KMS-11 (cell line): ENCODE measurements at regions not wholly inside any gene's neighbourhood (a gene's known extent, or its start where the extent isn't known, plus 50 kb on each side); places are given as distances from the start of the nearest gene placed in this dataset.

ENCODE experiments used
- H2AFZ ChIP-seq: fragments of 200-600 bp; sonication (generic); 2 replicates; pipeline ENCODE4 v1.6.1; 2016; ENCODE audit warnings: antibody characterized with exemption, mixed run types, low read depth
- H3K27ac ChIP-seq: fragments of 200-600 bp; sonication (generic); 2 replicates; pipeline ENCODE4 v1.6.1; 2016; ENCODE audit warnings: mild to moderate bottlenecking, mixed run types
- H3K27me3 ChIP-seq: fragments of 200-600 bp; sonication (generic); 2 replicates; pipeline ENCODE4 v1.6.1; 2017; ENCODE audit warnings: mild to moderate bottlenecking, low read depth, mixed run types, moderate library complexity; ENCODE audit not compliant: insufficient read depth
- H3K36me3 ChIP-seq: fragments of 200-600 bp; sonication (generic); 2 replicates; pipeline ENCODE4 v1.6.1; 2017; ENCODE audit warnings: mild to moderate bottlenecking, mixed run types; ENCODE audit not compliant: insufficient read depth
- H3K4me1 ChIP-seq: fragments of 200-600 bp; sonication (generic); 2 replicates; pipeline ENCODE4 v1.6.1; 2016; ENCODE audit warnings: mild to moderate bottlenecking, low read depth, mixed run types; ENCODE audit not compliant: poor library complexity, severe bottlenecking
- H3K4me2 ChIP-seq: fragments of 200-600 bp; sonication (generic); 2 replicates; pipeline ENCODE4 v1.7.0; 2016; ENCODE audit warnings: mild to moderate bottlenecking, mixed run types
- H3K4me3 ChIP-seq: fragments of 200-600 bp; sonication (generic); IDR thresholded peaks from 2 replicates; pipeline ENCODE4 v1.6.1; 2017; ENCODE audit warnings: low read depth, low read length, mixed read lengths; ENCODE audit not compliant: insufficient read depth
- H3K79me2 ChIP-seq: fragments of 200-600 bp; sonication (generic); 2 replicates; pipeline ENCODE4 v1.6.1; 2016; ENCODE audit warnings: low read depth, mixed run types; ENCODE audit not compliant: insufficient read depth
- H3K9ac ChIP-seq: fragments of 200-600 bp; sonication (generic); 2 replicates; pipeline ENCODE4 v1.6.1; 2016; ENCODE audit warnings: mild to moderate bottlenecking, mixed run types
- H4K20me1 ChIP-seq: fragments of 200-600 bp; sonication (generic); 2 replicates; pipeline ENCODE4 v1.6.1; 2016; ENCODE audit warnings: mild to moderate bottlenecking, mixed run types; ENCODE audit not compliant: insufficient read depth
- CTCF ChIP-seq: fragments of 200-600 bp; sonication (generic); conservative IDR thresholded peaks from 2 replicates; pipeline ENCODE4 v1.6.1; 2017; ENCODE audit warnings: low read depth, mild to moderate bottlenecking, antibody characterized with exemption, low read length, moderate library complexity, mixed read lengths

- H3K79me2 ChIP-seq, result no peaks in the 10 kb centered on the region
- H3K9ac ChIP-seq, result no peak overlapping the region
- no peak overlapping the region for H3K4me3 ChIP-seq
- H3K4me1 ChIP-seq, result no peaks in the 10 kb centered on the region
- no peak for TF ChIP-seq CTCF
- H3K4me2 ChIP-seq, result no peak overlapping the region
- no peaks in the 10 kb centered on the region for H3K27me3 ChIP-seq
- no peak overlapping the region for H2AFZ ChIP-seq
- no peak overlapping the region for H3K27ac ChIP-seq
- H4K20me1 ChIP-seq, result no peaks in the 10 kb centered on the region
- no peaks in the 10 kb centered on the region for H3K36me3 ChIP-seq
Measured at GRCh38 chr7:54859066-54859465, 100.1 kb upstream of the SEC61G start.

- TF ChIP-seq CTCF, result no peak
- Histone ChIP-seq H3K4me3 (no peak overlapping the region), H3K79me2 (no peaks in the 10 kb centered on the region), H3K4me2 (no peak overlapping the region), H3K36me3 (no peaks in the 10 kb centered on the region), H3K9ac (no peak overlapping the region), H3K4me1 (no peaks in the 10 kb centered on the region), H2AFZ (no peak overlapping the region), H3K27me3 (no peaks in the 10 kb centered on the region), H3K27ac (no peak overlapping the region), H4K20me1 (no peaks in the 10 kb centered on the region)
Measured at GRCh38 chr7:54859545-54859944, 100.5 kb upstream of the SEC61G start.

GRCh38 chr7:54860003-54860775 is 101.2 kb upstream of the SEC61G start:
- H3K4me1 ChIP-seq, result no peaks in the 10 kb centered on the region
- H3K36me3 ChIP-seq, result no peaks in the 10 kb centered on the region
- H2AFZ ChIP-seq, result no peak overlapping the region
- no peak overlapping the region for H3K4me2 ChIP-seq
- TF ChIP-seq CTCF, result no peak
- H3K27me3 ChIP-seq, result no peaks in the 10 kb centered on the region
- H3K27ac ChIP-seq, result no peak overlapping the region
- H3K79me2 ChIP-seq, result no peaks in the 10 kb centered on the region
- no peaks in the 10 kb centered on the region for H4K20me1 ChIP-seq
- no peak overlapping the region for H3K4me3 ChIP-seq
- no peak overlapping the region for H3K9ac ChIP-seq

GRCh38 chr7:54860843-54861242 is 101.8 kb upstream of the SEC61G start:
- Histone ChIP-seq H3K4me1 (no peaks in the 10 kb centered on the region), H3K27me3 (no peaks in the 10 kb centered on the region), H3K27ac (no peak overlapping the region), H3K4me2 (no peak overlapping the region), H3K4me3 (no peak overlapping the region), H3K79me2 (no peaks in the 10 kb centered on the region), H3K9ac (no peak overlapping the region), H4K20me1 (no peaks in the 10 kb centered on the region), H2AFZ (no peak overlapping the region), H3K36me3 (no peaks in the 10 kb centered on the region)
- TF ChIP-seq CTCF, result no peak
